ENCODE measurements at regions not wholly inside any gene's neighbourhood (a gene's known extent, or its start where the extent isn't known, plus 50 kb on each side); places are given as distances from the start of the nearest gene placed in this dataset.

- DNase-seq (ENCODE audit: low read depth), result no peak
Measured at GRCh38 chr10:44326474-44327030, 58.3 kb downstream of the CXCL12 start.

GRCh38 chr10:44325596-44326307 is 59.1 kb downstream of the CXCL12 start:
- DNase-seq (ENCODE audit: low read depth), result no peak

GRCh38 chr10:44325157-44325556 is 59.7 kb downstream of the CXCL12 start:
- DNase-seq (ENCODE audit: low read depth), result no peak

GRCh38 chr10:44323838-44324237 is 61.1 kb downstream of the CXCL12 start:
- DNase-seq (ENCODE audit: low read depth), result no peak

GRCh38 chr10:44322137-44322536 is 62.8 kb downstream of the CXCL12 start:
- no peak for DNase-seq (ENCODE audit: low read depth)

GRCh38 chr10:44320756-44321155 is 64.1 kb downstream of the CXCL12 start:
- DNase-seq (ENCODE audit: low read depth), result no peak

- DNase-seq (ENCODE audit: low read depth), result no peak
Measured at GRCh38 chr10:44317856-44318255, 67.0 kb downstream of the CXCL12 start.

- DNase-seq (ENCODE audit: low read depth), result no peak
Measured at GRCh38 chr10:44316922-44317215, 68.0 kb downstream of the CXCL12 start.

- no peak for DNase-seq (ENCODE audit: low read depth)
Measured at GRCh38 chr10:44316187-44316921, 68.5 kb downstream of the CXCL12 start.

GRCh38 chr10:44314802-44315460 is 70.0 kb downstream of the CXCL12 start:
- DNase-seq (ENCODE audit: low read depth), result no peak

GRCh38 chr10:44313761-44314165 is 71.1 kb downstream of the CXCL12 start:
- DNase-seq (ENCODE audit: low read depth), result no peak

GRCh38 chr10:44312401-44312800 is 72.5 kb downstream of the CXCL12 start:
- no peak for DNase-seq (ENCODE audit: low read depth)

- DNase-seq (ENCODE audit: low read depth), result no peak
Measured at GRCh38 chr10:44311563-44312051, 73.3 kb downstream of the CXCL12 start.

- peak; percentile 16 for DNase-seq (ENCODE audit: low read depth)
Measured at GRCh38 chr10:44310762-44311562, 73.9 kb downstream of the CXCL12 start.

- no peak for DNase-seq (ENCODE audit: low read depth)
Measured at GRCh38 chr10:44309939-44310761, 74.7 kb downstream of the CXCL12 start.

- no peak for DNase-seq (ENCODE audit: low read depth)
Measured at GRCh38 chr10:44309361-44309760, 75.5 kb downstream of the CXCL12 start.

- DNase-seq (ENCODE audit: low read depth), result no peak
Measured at GRCh38 chr10:44308935-44309334, 76.0 kb downstream of the CXCL12 start.

GRCh38 chr10:44307691-44308090 is 77.2 kb downstream of the CXCL12 start:
- no peak for DNase-seq (ENCODE audit: low read depth)

- DNase-seq (ENCODE audit: low read depth), result no peak
Measured at GRCh38 chr10:44306762-44307161, 78.1 kb downstream of the CXCL12 start.

- DNase-seq (ENCODE audit: low read depth), result no peak
Measured at GRCh38 chr10:44306147-44306710, 78.7 kb downstream of the CXCL12 start.

All from stimulated activated CD4-positive, alpha-beta T cell treated with anti-CD3 and anti-CD28 coated beads, Interleukin-2, amount 100 ng/mL, for 4 hours (primary cell).